Gastrocnemius medialis (tissue), 4 donors: ENCODE measurements at regions not wholly inside any gene's neighbourhood (a gene's known extent, or its start where the extent isn't known, plus 50 kb on each side); places are given as distances from the start of the nearest gene placed in this dataset.

Source experiments
- CTCF ChIP-seq, 5 experiments: fragments of 450-650 bp in 3 of 5; fragments of 200-600 bp in 2 of 5; sonication (generic) in 2 of 5; IDR thresholded peaks in 4 of 5; conservative IDR thresholded peaks in 1 of 5; 1 replicate in 4 of 5; 2 replicates in 1 of 5; pipeline ENCODE4 v1.5.1; 2016 to 2019; ENCODE audit warnings: antibody characterized with exemption in 5 of 5, mild to moderate bottlenecking in 3 of 5, moderate library complexity in 3 of 5
- POLR2A ChIP-seq, 2 donors: fragments of 450-650 bp; IDR thresholded peaks; one replicate each; pipeline ENCODE4 v1.6.1; 2017; ENCODE audit warnings: antibody characterized with exemption in 2 of 2, mild to moderate bottlenecking in 2 of 2, moderate library complexity in 2 of 2

- TF ChIP-seq CTCF (IDR thresholded peaks at IDR 0.05 in 4 of 5, conservative IDR thresholded peaks at IDR 0.05 in 1 of 5) (no peak), POLR2A (IDR thresholded peaks at IDR 0.05) (no peak)
Observed at GRCh38 chr5:142395334-142395733, 70.5 kb upstream of the SPRY4 start.
